Panc1 (cell line): ENCODE measurements at regions not wholly inside any gene's neighbourhood (a gene's known extent, or its start where the extent isn't known, plus 50 kb on each side); places are given as distances from the start of the nearest gene placed in this dataset.

Experiments
- CTCF ChIP-seq: fragments of 450-650 bp; IDR thresholded peaks from 2 replicates; pipeline ENCODE4 v1.5.1; 2017; ENCODE audit warnings: mild to moderate bottlenecking
- REST ChIP-seq, 2 experiments: IDR thresholded peaks; 2 replicates each; pipeline ENCODE4 v1.6.1; 2011 to 2012; ENCODE audit warnings: low read depth in 2 of 2, control low read depth in 1 of 2, low read length in 1 of 2, mild to moderate bottlenecking in 1 of 2, moderate library complexity in 1 of 2; ENCODE audit not compliant: insufficient read depth in 1 of 2
- SIN3A ChIP-seq: IDR thresholded peaks from 2 replicates; pipeline ENCODE4 v1.6.1; 2012; ENCODE audit warnings: low read depth, mild to moderate bottlenecking, low read length, moderate library complexity, borderline replicate concordance; ENCODE audit not compliant: insufficient read depth

- TF ChIP-seq CTCF (no peak), SIN3A (no peak), REST (IDR thresholded peaks at IDR 0.05; ENCODE audit: insufficient read depth in 1 of 2, low read depth in 2 of 2, low read length in 1 of 2) (no peak)
Observed at GRCh38 chr10:121087688-121088087, 236.5 kb downstream of the WDR11 start.
